Calu3 (cell line): ENCODE measurements at regions not wholly inside any gene's neighbourhood (a gene's known extent, or its start where the extent isn't known, plus 50 kb on each side); places are given as distances from the start of the nearest gene placed in this dataset.

Experiments
- BruUV-seq: library from RNA; stranded (reverse); fragments of 400-500 nt; replicated peaks from 2 replicates; lab custom pipeline; 2021; lab: Mats Ljungman, UMichigan
- CTCF ChIA-PET: fragments of 300-600 bp; sonication (Branson Sonifier 250); formaldehyde crosslinking; loops from one replicate; lab custom pipeline; 2022; ENCODE audit warnings: antibody characterized with exemption; lab: Charles Lee
- DNase-seq: peaks from one replicate; pipeline ENCODE4 v3.0.0; 2022
- H3K27ac Mint-ChIP-seq: one replicate; pipeline ENCODE4 v1.8.0; 2022; ENCODE audit warnings: mixed read lengths; ENCODE audit not compliant: unreplicated experiment
- H3K27me3 Mint-ChIP-seq: one replicate; pipeline ENCODE4 v1.8.0; 2022; ENCODE audit warnings: mixed read lengths; ENCODE audit not compliant: unreplicated experiment
- H3K36me3 Mint-ChIP-seq: one replicate; pipeline ENCODE4 v1.8.0; 2022; ENCODE audit warnings: mild to moderate bottlenecking, moderate library complexity, mixed read lengths; ENCODE audit not compliant: insufficient read depth, unreplicated experiment
- H3K4me1 Mint-ChIP-seq: one replicate; pipeline ENCODE4 v1.8.0; 2022; ENCODE audit warnings: mild to moderate bottlenecking, low read depth, mixed read lengths; ENCODE audit not compliant: unreplicated experiment
- H3K4me3 Mint-ChIP-seq: one replicate; pipeline ENCODE4 v1.8.0; 2022; ENCODE audit warnings: mild to moderate bottlenecking, low read depth, moderate library complexity, mixed read lengths; ENCODE audit not compliant: unreplicated experiment
- H3K9me3 Mint-ChIP-seq: one replicate; pipeline ENCODE4 v1.8.0; 2022; ENCODE audit warnings: low read depth, mixed read lengths; ENCODE audit not compliant: unreplicated experiment
- CTCF ChIP-seq: fragments of 200-600 bp; IDR thresholded peaks from one replicate; pipeline ENCODE4 v1.8.0; 2022; ENCODE audit warnings: antibody characterized with exemption; ENCODE audit not compliant: unreplicated experiment
- intact Hi-C: fragments of 100-400 bp; cut with micrococcal nuclease; formaldehyde crosslinking; loops from one replicate; pipeline ENCODE4 v1.10.0; 2022; ENCODE audit not compliant: unreplicated experiment

GRCh38 chr1:195948123-195948895 lies 659.9 kb downstream of the KCNT2 start:
- intact Hi-C loops: no loop called here
- no peak for DNase-seq
- Mint-ChIP-seq H3K27ac (no peak overlapping the region), H3K36me3 (no peaks in the 10 kb centered on the region), H3K9me3 (peaks cover 3% of the 10 kb centered on the region), H3K27me3 (no peaks in the 10 kb centered on the region), H3K4me3 (no peak overlapping the region), H3K4me1 (no peaks in the 10 kb centered on the region)
- CTCF ChIA-PET: interaction anchor here (0.7 kb wide), 1 partner anchor 33 kb away, joined by 3 read pairs; no protein-coding TSS in a partner anchor
- TF ChIP-seq CTCF: no peak
- no TSS peak for BruUV-seq

- no peak for DNase-seq
- Mint-ChIP-seq H3K9me3 (peaks cover 3% of the 10 kb centered on the region), H3K27ac (no peak overlapping the region), H3K4me3 (no peak overlapping the region), H3K36me3 (no peaks in the 10 kb centered on the region), H3K27me3 (no peaks in the 10 kb centered on the region), H3K4me1 (no peaks in the 10 kb centered on the region)
- CTCF ChIA-PET: no interaction called here
- BruUV-seq: no TSS peak
- TF ChIP-seq CTCF: no peak
- intact Hi-C loops: no loop called here
Observed at GRCh38 chr1:195946500-195946899, 661.7 kb downstream of the KCNT2 start.

- Mint-ChIP-seq H3K9me3 (no peaks in the 10 kb centered on the region), H3K4me1 (no peaks in the 10 kb centered on the region)
- CTCF ChIA-PET: no interaction called here
Observed at GRCh38 chr1:195941795-195942194, 666.4 kb downstream of the KCNT2 start.

GRCh38 chr1:195941314-195941713 lies 666.9 kb downstream of the KCNT2 start:
- CTCF ChIA-PET: no interaction called here
- intact Hi-C loops: loop anchor here (5.0 kb wide), 2 partner anchors 201 to 366 kb away; no protein-coding TSS in a partner anchor
- Mint-ChIP-seq H3K27me3 (no peaks in the 10 kb centered on the region), H3K4me1 (no peaks in the 10 kb centered on the region), H3K36me3 (no peaks in the 10 kb centered on the region), H3K27ac (no peak overlapping the region), H3K9me3 (no peaks in the 10 kb centered on the region), H3K4me3 (no peak overlapping the region)
- TF ChIP-seq CTCF: no peak
- no peak for DNase-seq
- no TSS peak for BruUV-seq

More at GRCh38 chr1:195941795-195942194, 666.4 kb downstream of the KCNT2 start:
- Mint-ChIP-seq H3K4me3 (no peak overlapping the region), H3K27ac (no peak overlapping the region), H3K36me3 (no peaks in the 10 kb centered on the region), H3K27me3 (no peaks in the 10 kb centered on the region)
- intact Hi-C loops: loop anchor here (5.0 kb wide), 2 partner anchors 201 to 366 kb away; no protein-coding TSS in a partner anchor
- no peak for DNase-seq
- no peak for TF ChIP-seq CTCF
- BruUV-seq: no TSS peak
